GM21423 (cell line): ENCODE measurements at regions not wholly inside any gene's neighbourhood (a gene's known extent, or its start where the extent isn't known, plus 50 kb on each side); places are given as distances from the start of the nearest gene placed in this dataset.
"Not testable (repeated sequence)": the region's sequence is repeated elsewhere in the genome, so short reads cannot be mapped to it uniquely, and the experiment has no call there.

ENCODE experiments used
- ATAC-seq: cut with Tn5 transposase; IDR thresholded peaks from one replicate; pipeline ENCODE4 v1.9.1; 2021; ENCODE audit warnings: mild to moderate bottlenecking, moderate library complexity; ENCODE audit not compliant: unreplicated experiment

- no peak for ATAC-seq
Observed at GRCh38 chr4:165813606-165814005, 59.4 kb upstream of the TLL1 start.

- ATAC-seq = no peak
Observed at GRCh38 chr4:165814256-165815020, 58.6 kb upstream of the TLL1 start.

- not testable (repeated sequence) for ATAC-seq
Observed at GRCh38 chr4:165819126-165819525, 53.9 kb upstream of the TLL1 start.
